Mucosa of stomach (tissue), 1 donor: ENCODE measurements at regions not wholly inside any gene's neighbourhood (a gene's known extent, or its start where the extent isn't known, plus 50 kb on each side); places are given as distances from the start of the nearest gene placed in this dataset.

Experiments used
- H3K27me3 ChIP-seq: one replicate; pipeline ENCODE4 v1.7.0; 2013; ENCODE audit warnings: mild to moderate bottlenecking, low read length; ENCODE audit not compliant: control insufficient read depth, insufficient read depth
- H3K36me3 ChIP-seq: one replicate; pipeline ENCODE4 v1.7.0; 2013; ENCODE audit warnings: low read length; ENCODE audit not compliant: control insufficient read depth, insufficient read depth
- H3K4me1 ChIP-seq: one replicate; pipeline ENCODE4 v1.7.0; 2013; ENCODE audit warnings: mild to moderate bottlenecking, low read length; ENCODE audit not compliant: control insufficient read depth, insufficient read depth
- H3K4me3 ChIP-seq: one replicate; pipeline ENCODE4 v1.7.0; 2013; ENCODE audit warnings: low read length
- H3K9ac ChIP-seq: one replicate; pipeline ENCODE4 v1.7.0; 2013; ENCODE audit warnings: mild to moderate bottlenecking, low read length, moderate library complexity
- H3K9me3 ChIP-seq: one replicate; pipeline ENCODE4 v1.7.0; 2013; ENCODE audit warnings: mild to moderate bottlenecking, low read length, moderate library complexity; ENCODE audit not compliant: control insufficient read depth
- donor health status: Pancreatic carcinoma.

DNA sequence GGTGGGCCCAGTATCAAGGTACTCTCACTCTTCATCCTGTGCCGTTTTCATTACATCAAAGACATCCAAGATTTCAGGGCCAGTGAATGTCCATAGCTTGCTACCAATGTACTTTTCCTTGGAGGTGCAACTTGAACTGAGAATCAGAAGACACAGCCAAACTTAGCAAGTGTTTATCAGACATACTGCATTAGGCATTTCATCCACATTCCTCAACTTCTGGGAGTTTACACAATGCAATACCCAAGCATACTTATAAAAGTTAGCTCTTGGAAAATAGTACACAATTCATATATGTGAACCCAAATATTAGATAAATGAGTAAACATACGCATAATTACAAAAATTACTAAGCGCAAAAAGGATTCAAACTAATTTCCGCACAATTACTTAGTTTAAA, 216.3 kb upstream of the RHOBTB1 start:
- no peak overlapping the region for H3K9ac ChIP-seq
- no peaks in the 10 kb centered on the region for H3K36me3 ChIP-seq
- H3K4me1 ChIP-seq: no peaks in the 10 kb centered on the region

DNA sequence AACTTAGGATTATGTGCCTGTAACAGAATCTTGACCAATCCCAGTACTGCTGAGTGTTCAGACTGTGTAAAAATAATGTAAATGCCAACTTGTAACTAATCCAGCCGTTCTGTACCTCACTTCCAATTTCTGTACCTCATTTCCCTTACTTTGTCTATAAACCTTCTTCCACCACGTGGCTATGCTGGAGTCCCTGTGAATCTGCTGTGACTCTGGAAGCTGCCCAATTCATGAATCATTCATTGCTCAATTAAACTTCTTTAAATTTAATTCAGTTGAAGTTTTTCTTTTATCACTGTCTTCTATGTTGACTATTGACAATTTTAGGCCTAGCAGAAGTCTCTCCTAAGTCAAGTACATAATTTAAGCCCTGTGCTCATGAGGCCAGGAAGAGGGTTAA, 215.3 kb upstream of the RHOBTB1 start:
- Histone ChIP-seq H3K36me3 (no peaks in the 10 kb centered on the region), H3K4me3 (no peak overlapping the region), H3K9me3 (no peaks in the 10 kb centered on the region), H3K9ac (no peak overlapping the region), H3K4me1 (no peaks in the 10 kb centered on the region), H3K27me3 (no peaks in the 10 kb centered on the region)

More for the DNA sequence above, 216.3 kb upstream of the RHOBTB1 start:
- Histone ChIP-seq H3K9me3 (no peaks in the 10 kb centered on the region), H3K27me3 (no peaks in the 10 kb centered on the region), H3K4me3 (no peak overlapping the region)

GRCh38 chr10:61157182-61157581, 213.2 kb upstream of the RHOBTB1 start:
- H3K27me3 ChIP-seq: no peaks in the 10 kb centered on the region
- no peak overlapping the region for H3K9ac ChIP-seq
- no peaks in the 10 kb centered on the region for H3K9me3 ChIP-seq
- H3K4me1 ChIP-seq: no peaks in the 10 kb centered on the region
- no peak overlapping the region for H3K4me3 ChIP-seq
- no peaks in the 10 kb centered on the region for H3K36me3 ChIP-seq

DNA sequence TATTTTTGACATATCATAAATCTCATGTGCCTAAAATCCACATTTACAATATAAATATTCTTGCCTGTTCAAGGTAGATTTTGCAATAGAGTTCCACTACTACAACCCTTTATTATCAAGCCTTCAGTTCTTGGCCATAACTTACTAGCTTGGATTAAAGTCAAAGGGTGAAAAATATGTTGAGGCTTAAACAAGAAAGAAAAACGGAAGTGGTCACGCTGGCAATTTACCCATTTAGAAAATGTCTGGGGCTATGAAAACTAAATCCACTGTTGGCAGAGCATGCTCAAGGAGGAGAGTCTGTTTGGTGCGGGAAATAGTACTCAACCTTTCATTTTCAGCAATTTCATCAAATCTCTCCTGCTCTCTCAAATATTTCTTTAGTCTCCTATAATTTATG, 209.8 kb upstream of the RHOBTB1 start:
- Histone ChIP-seq H3K36me3 (no peaks in the 10 kb centered on the region), H3K9me3 (no peaks in the 10 kb centered on the region), H3K4me3 (no peak overlapping the region), H3K4me1 (no peaks in the 10 kb centered on the region), H3K9ac (no peak overlapping the region), H3K27me3 (no peaks in the 10 kb centered on the region)

DNA sequence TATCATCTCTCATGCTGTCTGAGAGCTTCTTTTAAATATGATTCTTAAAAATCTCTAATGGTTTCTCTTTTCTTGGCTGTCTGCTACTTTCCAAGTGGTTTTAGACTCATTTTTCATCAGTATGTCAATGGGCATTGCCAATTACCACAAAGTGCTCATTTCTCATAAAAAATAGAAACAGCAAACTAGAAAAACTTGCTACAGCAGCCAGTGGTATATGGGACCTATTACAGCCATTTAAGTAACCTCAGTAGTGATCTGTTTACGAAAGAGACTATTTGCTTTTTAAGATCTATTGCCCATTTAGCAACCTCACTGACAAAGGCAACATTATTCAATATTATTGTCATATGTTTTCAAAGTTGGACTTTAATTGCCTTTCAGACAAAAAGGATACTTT, 207.1 kb upstream of the RHOBTB1 start:
- Histone ChIP-seq H3K9me3 (no peaks in the 10 kb centered on the region), H3K36me3 (no peaks in the 10 kb centered on the region), H3K27me3 (no peaks in the 10 kb centered on the region), H3K9ac (no peak overlapping the region), H3K4me1 (no peaks in the 10 kb centered on the region), H3K4me3 (no peak overlapping the region)

GRCh38 chr10:61148451-61148850, 204.5 kb upstream of the RHOBTB1 start:
- no peak overlapping the region for H3K9ac ChIP-seq
- H3K4me1 ChIP-seq: no peaks in the 10 kb centered on the region
- no peaks in the 10 kb centered on the region for H3K36me3 ChIP-seq
- no peak overlapping the region for H3K4me3 ChIP-seq
- H3K9me3 ChIP-seq: no peaks in the 10 kb centered on the region
- no peaks in the 10 kb centered on the region for H3K27me3 ChIP-seq

DNA sequence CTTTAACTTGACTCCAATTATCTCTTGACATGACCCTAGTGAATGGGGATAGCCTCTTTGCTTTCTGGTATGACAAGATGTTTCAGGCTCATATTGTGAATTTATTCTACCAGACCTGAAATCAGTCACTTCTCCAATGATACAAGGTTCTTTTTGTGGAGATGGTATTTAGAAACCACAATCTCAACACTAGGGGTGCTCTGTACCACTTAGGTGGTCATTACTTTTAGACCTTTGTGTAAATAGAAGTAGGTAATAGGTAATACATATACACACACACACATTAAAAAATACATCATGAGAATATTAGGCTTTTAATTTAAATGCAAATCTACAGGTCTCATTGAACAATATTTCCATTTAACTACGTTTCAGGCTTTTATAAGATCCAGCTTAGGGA, 199.0 kb upstream of the RHOBTB1 start:
- Histone ChIP-seq H3K9me3 (no peaks in the 10 kb centered on the region), H3K27me3 (no peaks in the 10 kb centered on the region), H3K4me3 (no peak overlapping the region), H3K36me3 (no peaks in the 10 kb centered on the region), H3K4me1 (no peaks in the 10 kb centered on the region), H3K9ac (no peak overlapping the region)

GRCh38 chr10:61140765-61141392, 196.9 kb upstream of the RHOBTB1 start:
- Histone ChIP-seq H3K27me3 (no peaks in the 10 kb centered on the region), H3K36me3 (no peaks in the 10 kb centered on the region), H3K9ac (no peak overlapping the region), H3K4me1 (no peaks in the 10 kb centered on the region), H3K4me3 (no peak overlapping the region), H3K9me3 (no peaks in the 10 kb centered on the region)

- H3K4me1 ChIP-seq: no peaks in the 10 kb centered on the region
- H3K9ac ChIP-seq: no peak overlapping the region
- no peaks in the 10 kb centered on the region for H3K9me3 ChIP-seq
- H3K4me3 ChIP-seq: no peak overlapping the region
- H3K27me3 ChIP-seq: no peaks in the 10 kb centered on the region
- H3K36me3 ChIP-seq: no peaks in the 10 kb centered on the region
Observed at GRCh38 chr10:61139592-61139953, 195.6 kb upstream of the RHOBTB1 start.

DNA sequence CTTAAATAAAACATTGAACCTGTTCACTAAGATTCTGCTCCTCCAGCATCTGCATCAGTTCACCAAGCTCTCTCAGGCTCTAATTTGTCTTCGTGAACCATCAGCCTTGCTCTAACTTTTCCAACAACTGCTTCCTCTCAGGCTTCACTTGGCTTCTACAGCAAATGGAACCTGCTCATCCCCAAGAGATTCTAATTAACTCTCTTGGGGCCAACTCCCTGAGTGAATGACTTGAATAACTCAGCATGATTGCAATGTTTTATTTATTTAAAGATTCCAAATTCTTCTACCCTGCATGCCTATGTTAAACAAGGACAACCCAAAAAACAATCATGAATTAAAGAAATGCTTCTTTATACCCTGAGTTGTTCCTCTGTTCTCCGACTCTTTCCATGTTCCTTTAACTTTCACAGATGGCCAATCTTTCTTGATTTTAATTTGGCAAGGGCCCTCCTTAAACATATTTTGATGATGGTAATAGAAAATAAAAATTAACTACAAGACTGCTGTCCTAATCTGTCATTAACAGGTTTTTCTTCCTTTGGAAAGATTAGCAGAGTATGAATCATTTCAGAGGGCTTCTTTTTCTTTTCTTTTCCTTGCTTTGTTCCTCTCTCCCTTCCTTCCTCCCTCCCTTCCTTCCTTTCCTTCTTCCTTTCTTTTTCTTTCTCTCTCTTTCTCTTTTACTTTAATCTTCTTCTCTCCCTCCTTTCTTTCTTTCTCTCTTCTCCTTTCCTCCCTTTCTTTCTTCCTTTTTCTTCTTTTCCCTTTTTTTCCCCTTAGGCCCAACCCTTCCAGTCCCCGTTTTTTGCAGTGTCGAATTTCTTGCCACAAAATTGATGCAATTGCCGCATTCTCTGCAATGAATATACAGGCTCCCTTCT, 195.0 kb upstream of the RHOBTB1 start:
- no peak overlapping the region for H3K9ac ChIP-seq
- H3K4me3 ChIP-seq: no peak overlapping the region
- no peaks in the 10 kb centered on the region for H3K36me3 ChIP-seq

GRCh38 chr10:61136139-61136538, 192.2 kb upstream of the RHOBTB1 start:
- Histone ChIP-seq H3K9ac (no peak overlapping the region), H3K4me1 (no peaks in the 10 kb centered on the region), H3K27me3 (no peaks in the 10 kb centered on the region), H3K4me3 (no peak overlapping the region), H3K9me3 (no peaks in the 10 kb centered on the region), H3K36me3 (no peaks in the 10 kb centered on the region)

More for the DNA sequence above, 195.0 kb upstream of the RHOBTB1 start:
- Histone ChIP-seq H3K27me3 (no peaks in the 10 kb centered on the region), H3K9me3 (no peaks in the 10 kb centered on the region), H3K4me1 (no peaks in the 10 kb centered on the region)

GRCh38 chr10:61135276-61135721, 191.3 kb upstream of the RHOBTB1 start:
- no peaks in the 10 kb centered on the region for H3K9me3 ChIP-seq
- H3K9ac ChIP-seq: no peak overlapping the region
- no peaks in the 10 kb centered on the region for H3K4me1 ChIP-seq
- no peaks in the 10 kb centered on the region for H3K27me3 ChIP-seq
- H3K36me3 ChIP-seq: no peaks in the 10 kb centered on the region
- no peak overlapping the region for H3K4me3 ChIP-seq
